Nephron (organoid): ENCODE measurements at regions not wholly inside any gene's neighbourhood (a gene's known extent, or its start where the extent isn't known, plus 50 kb on each side); places are given as distances from the start of the nearest gene placed in this dataset.
"Not testable (repeated sequence)": the region's sequence is repeated elsewhere in the genome, so short reads cannot be mapped to it uniquely, and the experiment has no call there.

ENCODE experiments used
- H3K27ac Mint-ChIP-seq, 3 experiments: 2 replicates each; pipeline ENCODE4 v1.8.0; 2020; ENCODE audit warnings: mixed read lengths in 3 of 3, mild to moderate bottlenecking in 2 of 3, moderate library complexity in 1 of 3
- H3K27me3 Mint-ChIP-seq: 2 replicates; pipeline ENCODE4 v1.8.0; 2021; ENCODE audit warnings: low read depth, mild to moderate bottlenecking, moderate library complexity, mixed read lengths
- H3K36me3 Mint-ChIP-seq: 2 replicates; pipeline ENCODE4 v1.8.0; 2020; ENCODE audit warnings: low read depth, mixed read lengths
- H3K4me1 Mint-ChIP-seq: 2 replicates; pipeline ENCODE4 v1.8.0; 2020; ENCODE audit warnings: mixed read lengths
- H3K4me3 Mint-ChIP-seq, 3 experiments: 2 replicates each; pipeline ENCODE4 v1.8.0; 2020; ENCODE audit warnings: mild to moderate bottlenecking in 3 of 3, mixed read lengths in 3 of 3, moderate library complexity in 2 of 3
- H3K9me3 Mint-ChIP-seq: 2 replicates; pipeline ENCODE4 v1.8.0; 2020; ENCODE audit warnings: mixed read lengths
- TF ChIP-seq, protein P1 (sequence below), 3 experiments: fragments of 200-600 bp; sonication (generic); IDR thresholded peaks; one replicate each; pipeline ENCODE4 v1.5.0; 2021; ENCODE audit warnings: antibody characterized with exemption in 3 of 3; ENCODE audit not compliant: unreplicated experiment in 3 of 3

DNA sequence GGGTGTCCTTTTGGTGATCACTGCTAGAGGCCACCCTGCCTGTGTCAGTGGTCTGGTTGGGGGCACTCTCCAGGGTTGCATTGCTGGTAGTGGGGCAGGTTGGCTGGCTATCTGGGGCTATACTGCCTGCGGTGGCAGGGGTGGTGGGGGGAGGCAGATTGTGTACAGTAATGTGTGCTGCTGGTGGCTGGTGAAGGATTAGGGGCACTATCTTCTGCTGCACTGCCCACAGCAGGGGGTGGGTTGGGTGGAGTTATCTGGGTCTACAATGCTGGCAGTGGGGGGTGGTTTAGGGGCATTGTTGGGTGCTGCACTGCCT, 204.0 kb upstream of the WSB1 start:
- TF ChIP-seq, protein P1, sequence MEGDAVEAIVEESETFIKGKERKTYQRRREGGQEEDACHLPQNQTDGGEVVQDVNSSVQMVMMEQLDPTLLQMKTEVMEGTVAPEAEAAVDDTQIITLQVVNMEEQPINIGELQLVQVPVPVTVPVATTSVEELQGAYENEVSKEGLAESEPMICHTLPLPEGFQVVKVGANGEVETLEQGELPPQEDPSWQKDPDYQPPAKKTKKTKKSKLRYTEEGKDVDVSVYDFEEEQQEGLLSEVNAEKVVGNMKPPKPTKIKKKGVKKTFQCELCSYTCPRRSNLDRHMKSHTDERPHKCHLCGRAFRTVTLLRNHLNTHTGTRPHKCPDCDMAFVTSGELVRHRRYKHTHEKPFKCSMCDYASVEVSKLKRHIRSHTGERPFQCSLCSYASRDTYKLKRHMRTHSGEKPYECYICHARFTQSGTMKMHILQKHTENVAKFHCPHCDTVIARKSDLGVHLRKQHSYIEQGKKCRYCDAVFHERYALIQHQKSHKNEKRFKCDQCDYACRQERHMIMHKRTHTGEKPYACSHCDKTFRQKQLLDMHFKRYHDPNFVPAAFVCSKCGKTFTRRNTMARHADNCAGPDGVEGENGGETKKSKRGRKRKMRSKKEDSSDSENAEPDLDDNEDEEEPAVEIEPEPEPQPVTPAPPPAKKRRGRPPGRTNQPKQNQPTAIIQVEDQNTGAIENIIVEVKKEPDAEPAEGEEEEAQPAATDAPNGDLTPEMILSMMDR (IDR thresholded peaks at IDR 0.05; ENCODE audit: unreplicated experiment in 3 of 3) = no peak
- H3K4me1 Mint-ChIP-seq = no peaks in the 10 kb centered on the region

DNA sequence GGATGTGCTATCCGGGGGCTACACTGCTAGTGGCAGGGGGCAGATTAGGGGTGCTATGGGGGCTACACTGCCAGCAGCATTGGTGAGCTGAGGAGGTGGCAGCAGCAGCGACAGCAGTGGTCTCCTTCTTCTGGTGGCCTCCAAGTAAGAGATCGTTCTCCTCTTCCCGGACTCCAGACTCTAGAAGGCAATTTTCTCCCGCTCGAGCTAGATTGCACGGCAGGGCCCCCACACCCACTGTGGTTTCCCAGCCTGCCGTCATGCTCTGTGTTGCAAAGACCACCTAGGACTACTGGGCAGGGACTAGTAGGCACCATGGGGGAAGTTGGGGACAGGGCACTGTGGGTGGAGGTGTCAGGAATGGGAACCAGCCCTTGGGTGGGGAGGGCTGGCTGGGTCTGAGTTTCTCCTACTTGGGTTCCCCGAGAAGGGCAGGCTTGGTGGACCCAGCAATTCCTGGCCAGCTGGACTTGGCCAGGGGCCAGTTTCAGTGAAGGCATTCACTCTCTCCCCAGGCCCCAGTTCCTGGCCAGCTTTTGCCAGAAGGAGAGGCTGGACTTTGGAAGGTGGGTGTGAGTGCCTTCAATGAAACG, 203.4 kb upstream of the WSB1 start:
- not testable (repeated sequence) for H3K27ac Mint-ChIP-seq, H3K27me3 Mint-ChIP-seq, H3K4me1 Mint-ChIP-seq, H3K4me3 Mint-ChIP-seq, H3K36me3 Mint-ChIP-seq
- H3K9me3 Mint-ChIP-seq = peaks cover 31% of the 10 kb centered on the region

More for the DNA sequence above, 204.0 kb upstream of the WSB1 start:
- Mint-ChIP-seq H3K9me3 (peaks cover 35% of the 10 kb centered on the region), H3K36me3 (no peaks in the 10 kb centered on the region), H3K27me3 (peaks cover 4% of the 10 kb centered on the region), H3K27ac (no peak overlapping the region), H3K4me3 (no peak overlapping the region)

DNA sequence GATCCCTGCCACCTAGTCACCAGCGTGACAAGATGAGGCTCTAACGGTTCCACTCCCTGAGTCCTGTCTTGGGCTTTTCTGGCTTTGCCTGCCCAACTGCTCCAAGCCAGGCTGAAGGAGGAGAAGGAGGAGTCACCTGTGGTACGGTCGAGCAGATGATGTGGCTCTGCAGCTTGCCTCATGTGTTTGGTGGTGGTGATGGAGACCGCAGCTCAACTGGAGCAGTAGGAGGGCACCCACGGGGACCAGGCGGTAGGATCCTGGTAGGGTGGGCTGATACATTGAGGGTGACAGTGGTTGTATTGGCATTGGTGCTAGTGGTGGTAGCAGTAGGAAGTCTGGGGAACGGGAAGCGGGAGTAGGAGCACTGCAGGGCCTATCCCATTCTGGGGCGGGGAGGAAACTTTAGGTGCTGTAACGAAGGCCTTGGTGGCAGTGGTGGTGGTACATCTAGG, 202.8 kb upstream of the WSB1 start:
- H3K4me3 Mint-ChIP-seq = no peak overlapping the region
- no peaks in the 10 kb centered on the region for H3K36me3 Mint-ChIP-seq
- peaks cover 33% of the 10 kb centered on the region for H3K9me3 Mint-ChIP-seq
- TF ChIP-seq, protein P1 (IDR thresholded peaks at IDR 0.05; ENCODE audit: unreplicated experiment in 3 of 3) = no peak
- no peak overlapping the region for H3K27ac Mint-ChIP-seq
- peaks cover 4% of the 10 kb centered on the region for H3K27me3 Mint-ChIP-seq
- no peaks in the 10 kb centered on the region for H3K4me1 Mint-ChIP-seq

DNA sequence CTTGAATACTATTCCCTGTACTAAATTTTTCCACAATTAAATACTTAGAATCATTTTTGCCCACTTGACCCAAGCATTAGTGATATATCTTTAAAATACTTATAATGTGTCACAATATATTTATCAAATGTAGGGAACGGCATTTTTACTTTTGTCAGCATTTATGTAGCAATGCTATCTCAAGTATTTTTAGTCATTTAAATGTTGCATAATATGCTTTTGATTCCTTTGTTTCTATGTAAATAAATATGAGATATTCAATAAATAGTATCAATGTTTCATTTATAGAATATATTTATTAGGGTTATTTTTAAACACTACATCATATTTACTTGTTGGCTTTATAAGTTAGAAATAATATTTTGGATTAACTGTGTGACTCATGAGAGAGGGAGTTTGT, 199.7 kb upstream of the WSB1 start:
- H3K4me1 Mint-ChIP-seq, H3K27me3 Mint-ChIP-seq, H3K4me3 Mint-ChIP-seq, H3K27ac Mint-ChIP-seq, H3K36me3 Mint-ChIP-seq: not testable (repeated sequence)
- peaks cover 30% of the 10 kb centered on the region for H3K9me3 Mint-ChIP-seq

DNA sequence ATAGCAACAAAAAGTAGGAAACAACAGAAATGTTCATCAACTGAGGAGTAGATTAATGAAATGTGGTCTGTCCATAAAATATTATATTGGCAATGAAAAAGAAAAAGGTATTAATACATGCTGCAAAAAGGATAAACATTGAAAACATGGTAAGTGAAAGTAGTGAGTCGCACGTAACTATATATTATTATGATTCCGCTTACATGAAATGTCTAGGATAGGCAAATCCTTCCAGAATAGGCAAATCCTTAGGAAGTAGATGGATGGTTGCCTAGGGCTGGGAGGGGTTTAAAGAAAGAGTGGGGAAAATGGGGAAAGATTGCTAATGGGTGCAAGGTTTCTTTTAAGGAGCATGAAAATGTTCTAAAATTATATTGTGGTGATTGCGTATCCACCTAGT, 198.1 kb upstream of the WSB1 start:
- H3K27ac Mint-ChIP-seq, H3K36me3 Mint-ChIP-seq, H3K4me3 Mint-ChIP-seq, H3K27me3 Mint-ChIP-seq, H3K4me1 Mint-ChIP-seq: not testable (repeated sequence)
- peaks cover 26% of the 10 kb centered on the region for H3K9me3 Mint-ChIP-seq

DNA sequence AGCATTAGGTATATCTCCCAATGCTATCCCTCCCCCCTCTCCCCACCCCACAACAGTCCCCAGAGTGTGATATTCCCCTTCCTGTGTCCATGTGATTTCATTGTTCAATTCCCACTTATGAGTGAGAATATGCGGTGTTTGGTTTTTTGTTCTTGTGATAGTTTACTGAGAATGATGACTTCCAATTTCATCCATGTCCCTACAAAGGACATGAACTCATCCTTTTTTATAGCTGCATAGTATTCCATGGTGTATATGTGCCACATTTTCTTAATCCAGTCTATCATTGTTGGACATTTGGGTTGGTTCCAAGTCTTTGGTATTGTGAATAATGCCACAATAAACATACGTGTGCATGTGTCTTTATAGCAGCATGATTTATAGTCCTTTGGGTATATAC, 194.6 kb upstream of the WSB1 start:
- not testable (repeated sequence) for H3K27ac Mint-ChIP-seq, H3K4me1 Mint-ChIP-seq, H3K27me3 Mint-ChIP-seq, H3K4me3 Mint-ChIP-seq, H3K36me3 Mint-ChIP-seq
- peaks cover 13% of the 10 kb centered on the region for H3K9me3 Mint-ChIP-seq

DNA sequence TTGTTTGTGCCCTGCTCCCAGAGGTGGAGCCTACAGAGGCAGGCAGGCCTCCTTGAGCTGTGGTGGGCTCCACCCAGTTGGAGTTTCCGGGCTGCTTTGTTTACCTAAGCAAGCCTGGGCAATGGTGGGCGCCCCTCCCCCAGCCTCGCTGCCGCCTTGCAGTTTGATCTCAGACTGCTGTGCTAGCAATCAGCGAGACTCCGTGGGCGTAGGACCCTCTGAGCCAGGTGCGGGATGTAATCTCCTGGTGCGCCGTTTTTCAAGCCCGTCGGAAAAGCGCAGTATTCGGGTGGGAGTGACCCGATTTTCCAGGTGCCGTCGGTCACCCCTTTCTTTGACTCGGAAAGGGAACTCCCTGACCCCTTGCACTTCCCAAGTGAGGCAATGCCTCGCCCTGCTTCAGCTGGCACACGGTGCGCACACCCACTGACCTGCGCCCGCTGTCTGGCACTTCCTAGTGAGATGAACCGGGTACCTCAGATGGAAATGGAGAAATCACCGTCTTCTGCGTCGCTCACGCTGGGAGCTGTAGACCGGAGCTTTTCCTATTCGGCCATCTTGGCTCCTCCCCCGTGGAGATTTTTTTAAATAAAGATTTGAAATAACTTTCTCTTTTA, 189.2 kb upstream of the WSB1 start:
- not testable (repeated sequence) for H3K36me3 Mint-ChIP-seq, H3K27me3 Mint-ChIP-seq, H3K4me3 Mint-ChIP-seq, H3K4me1 Mint-ChIP-seq, H3K27ac Mint-ChIP-seq
- peaks cover 13% of the 10 kb centered on the region for H3K9me3 Mint-ChIP-seq

DNA sequence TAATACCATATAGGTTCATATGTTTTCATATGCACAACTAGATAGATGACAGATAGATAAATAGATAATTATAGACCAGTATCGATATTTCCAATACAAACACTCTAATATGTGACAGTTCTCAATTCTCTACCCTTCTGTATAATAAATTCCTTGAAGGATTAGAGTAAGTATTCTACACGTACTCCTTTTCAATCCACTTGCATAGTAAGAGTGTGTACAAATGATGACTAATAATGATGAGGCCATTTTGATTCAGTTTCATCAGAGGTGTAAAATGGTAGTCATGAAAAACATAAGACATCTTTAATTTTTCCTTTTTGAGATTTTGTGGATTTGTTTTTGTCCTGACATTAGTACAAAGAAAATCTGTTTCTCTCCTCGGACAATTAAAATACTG, 188.3 kb upstream of the WSB1 start:
- peaks cover 16% of the 10 kb centered on the region for H3K9me3 Mint-ChIP-seq
- TF ChIP-seq, protein P1 (IDR thresholded peaks at IDR 0.05; ENCODE audit: unreplicated experiment in 3 of 3) = no peak
- no peaks in the 10 kb centered on the region for H3K27me3 Mint-ChIP-seq
- H3K36me3 Mint-ChIP-seq = no peaks in the 10 kb centered on the region
- no peak overlapping the region for H3K27ac Mint-ChIP-seq
- no peaks in the 10 kb centered on the region for H3K4me1 Mint-ChIP-seq
- no peak overlapping the region for H3K4me3 Mint-ChIP-seq
